GM21367 (cell line): ENCODE measurements at regions not wholly inside any gene's neighbourhood (a gene's known extent, or its start where the extent isn't known, plus 50 kb on each side); places are given as distances from the start of the nearest gene placed in this dataset.
"Not testable (repeated sequence)": the region's sequence is repeated elsewhere in the genome, so short reads cannot be mapped to it uniquely, and the experiment has no call there.

ENCODE experiments used
- ATAC-seq: cut with Tn5 transposase; IDR thresholded peaks from one replicate; pipeline ENCODE4 v1.9.1; 2021; ENCODE audit not compliant: unreplicated experiment

DNA sequence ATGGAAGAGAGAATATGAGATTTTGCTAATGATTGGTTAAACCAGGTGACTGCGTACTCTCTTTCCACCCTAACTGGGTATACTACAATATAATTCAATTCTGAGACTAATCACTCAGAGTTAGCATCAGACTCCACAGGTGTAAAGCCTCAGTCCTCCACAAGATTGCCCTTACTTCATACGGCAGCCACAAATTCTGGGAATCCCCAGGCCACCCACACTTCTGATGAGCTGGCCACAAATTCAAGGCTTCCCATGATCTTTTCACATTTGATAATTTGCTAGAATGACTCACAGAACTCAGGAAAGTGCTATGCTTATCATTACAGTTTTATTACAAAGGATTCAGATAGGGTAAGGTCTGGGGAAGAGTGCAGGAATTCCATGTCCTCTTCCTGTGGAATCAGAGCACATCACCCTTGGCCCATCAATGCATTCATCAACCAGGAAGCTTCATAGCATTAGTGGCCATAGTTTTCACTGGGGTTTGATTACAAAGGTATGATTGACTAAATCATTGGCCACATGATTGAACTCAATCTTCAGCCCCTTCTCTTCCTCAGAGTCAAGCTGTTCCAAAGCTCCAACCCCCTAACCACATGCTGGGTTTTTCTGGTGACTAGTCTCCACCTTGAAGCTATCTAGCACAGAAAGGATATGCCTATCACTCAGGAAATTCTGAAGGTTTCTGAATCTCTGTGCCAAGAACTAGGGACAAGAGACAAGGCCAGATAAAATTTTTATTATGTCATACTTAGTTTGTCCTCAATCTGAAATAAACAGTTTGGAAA lies 131.7 kb downstream of the HHIPL2 start:
- ATAC-seq, result no peak

- no peak for ATAC-seq
These were observed 132.5 kb downstream of the HHIPL2 start for GRCh38 chr1:222415441-222415840.

DNA sequence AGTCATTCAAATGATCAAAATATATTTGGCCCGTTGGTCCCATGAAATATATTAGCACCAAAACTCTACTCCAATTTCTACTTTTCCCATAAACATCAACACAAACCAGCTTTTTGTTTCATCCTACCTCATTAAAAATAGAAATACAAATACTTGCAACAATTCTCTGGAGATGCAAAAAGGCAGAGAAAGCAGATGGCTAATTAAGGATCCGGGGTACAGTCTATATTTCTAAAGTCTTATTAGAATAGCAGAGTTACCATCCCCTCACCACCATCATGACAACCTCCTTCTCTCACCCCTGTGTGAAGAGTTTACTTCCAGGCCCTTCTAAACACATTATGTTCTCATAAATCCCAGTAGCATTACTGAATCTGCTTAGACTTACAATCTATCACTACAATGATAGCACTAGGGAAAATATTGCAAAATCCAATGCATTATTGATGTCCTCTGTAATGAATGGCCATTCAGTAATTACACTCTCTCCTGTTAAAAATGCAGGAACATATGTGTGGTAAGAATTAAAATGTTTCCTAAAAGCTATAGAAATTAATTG lies 133.8 kb downstream of the HHIPL2 start:
- no peak for ATAC-seq

GRCh38 chr1:222413436-222413835 lies 134.5 kb downstream of the HHIPL2 start:
- ATAC-seq, result no peak

DNA sequence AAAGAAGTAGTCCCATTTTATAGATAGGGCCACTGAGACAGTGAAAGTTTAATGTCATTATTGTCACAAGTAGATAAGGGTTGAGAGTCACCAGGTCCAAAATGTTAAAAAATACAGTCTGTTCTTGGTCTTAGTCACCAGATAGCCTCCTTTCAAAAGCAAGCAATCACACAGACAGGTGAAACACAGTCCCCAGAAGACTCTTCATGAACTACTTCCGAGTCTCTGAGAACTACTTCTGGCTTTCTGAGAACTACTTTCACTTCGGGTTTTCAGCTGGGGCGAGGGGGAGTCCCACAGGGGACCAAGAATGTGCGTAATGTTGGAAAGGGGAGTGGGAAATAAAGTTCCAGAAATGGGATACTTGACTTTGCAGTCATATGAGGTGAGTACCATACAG lies 143.2 kb downstream of the HHIPL2 start:
- peak; percentile 91 for ATAC-seq

GRCh38 chr1:222399197-222399596 lies 148.7 kb downstream of the HHIPL2 start:
- no peak for ATAC-seq

DNA sequence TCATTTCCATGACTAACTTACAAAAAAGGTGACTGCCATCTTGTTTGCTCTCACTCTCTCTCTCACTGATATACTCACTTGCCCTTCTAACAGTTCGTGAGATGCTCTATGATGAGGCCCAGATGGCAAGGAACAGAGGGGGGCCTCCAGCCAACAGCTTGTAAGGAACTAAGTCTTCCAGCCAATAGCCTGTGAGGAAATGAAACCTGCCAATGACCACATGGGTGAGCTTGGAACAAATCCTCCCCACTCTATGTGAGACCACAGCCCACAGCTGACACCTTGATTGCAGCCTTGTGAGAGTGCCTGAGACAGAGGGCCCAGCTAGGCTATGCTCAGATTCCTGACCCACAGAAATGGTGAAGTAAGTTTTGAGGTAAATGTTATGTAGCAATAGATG lies 153.7 kb downstream of the HHIPL2 start:
- ATAC-seq, result no peak

DNA sequence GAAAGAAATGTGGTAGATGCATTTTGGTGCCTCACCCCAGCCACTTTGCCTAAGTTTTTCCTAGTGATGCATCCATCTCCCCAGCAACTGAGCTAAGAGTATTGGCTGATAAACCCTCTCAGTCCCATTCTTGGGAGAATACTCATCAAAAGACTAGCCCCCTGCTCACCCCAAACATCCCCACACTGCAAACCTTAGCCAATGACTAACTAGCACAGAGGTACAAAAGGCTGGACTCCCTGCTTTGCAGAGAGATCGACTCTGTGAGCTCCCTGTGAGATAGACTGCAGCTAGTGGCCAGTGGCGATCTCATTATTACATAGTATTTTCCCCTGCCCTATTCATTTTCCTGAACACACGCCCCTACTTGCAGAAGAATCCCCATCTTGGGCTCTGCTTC lies 155.3 kb downstream of the HHIPL2 start:
- ATAC-seq, result no peak

DNA sequence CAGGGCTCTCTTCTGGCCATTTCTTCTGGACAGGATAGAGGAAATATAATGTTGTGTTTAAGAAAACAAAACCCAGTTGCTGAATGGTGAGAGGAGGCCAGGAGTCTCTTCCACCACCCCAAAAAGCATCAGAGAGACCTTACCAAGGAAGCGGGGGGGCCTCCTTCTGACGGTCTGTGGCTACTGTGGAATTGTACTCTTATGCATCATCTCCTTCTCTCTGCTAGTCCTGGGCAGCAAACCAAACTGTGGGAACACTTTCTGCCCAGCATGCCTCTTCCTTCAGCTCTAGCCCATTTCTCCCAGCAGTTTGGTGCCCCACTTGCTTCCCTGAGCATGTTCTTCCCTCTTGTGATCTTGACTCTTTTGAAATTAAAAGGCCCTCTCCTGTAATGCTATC lies 157.7 kb downstream of the HHIPL2 start:
- no peak for ATAC-seq

GRCh38 chr1:222387007-222387814 lies 160.7 kb downstream of the HHIPL2 start:
- no peak for ATAC-seq

- ATAC-seq, result no peak
These were observed 161.9 kb downstream of the HHIPL2 start for GRCh38 chr1:222385955-222386354.

DNA sequence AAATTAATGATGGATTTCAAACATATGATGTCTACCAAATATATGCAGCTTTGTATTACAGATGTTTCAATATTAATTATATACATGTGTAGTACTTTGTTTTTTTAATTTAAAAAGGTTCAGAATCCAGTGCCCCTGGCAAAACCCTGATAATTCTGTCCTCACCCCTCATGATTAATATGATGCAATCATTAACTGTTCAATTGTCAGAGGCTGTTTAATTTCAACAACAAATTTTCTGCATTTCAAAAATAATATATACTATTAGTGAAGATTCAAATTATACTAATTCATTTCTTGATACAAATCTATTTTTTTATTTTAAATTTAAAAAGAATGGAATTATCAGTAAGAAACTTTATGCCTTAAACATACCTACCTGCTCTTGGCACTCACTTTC lies 162.6 kb downstream of the HHIPL2 start:
- ATAC-seq, result no peak

- ATAC-seq, result no peak
These were observed 163.4 kb downstream of the HHIPL2 start for GRCh38 chr1:222384531-222384930.

DNA sequence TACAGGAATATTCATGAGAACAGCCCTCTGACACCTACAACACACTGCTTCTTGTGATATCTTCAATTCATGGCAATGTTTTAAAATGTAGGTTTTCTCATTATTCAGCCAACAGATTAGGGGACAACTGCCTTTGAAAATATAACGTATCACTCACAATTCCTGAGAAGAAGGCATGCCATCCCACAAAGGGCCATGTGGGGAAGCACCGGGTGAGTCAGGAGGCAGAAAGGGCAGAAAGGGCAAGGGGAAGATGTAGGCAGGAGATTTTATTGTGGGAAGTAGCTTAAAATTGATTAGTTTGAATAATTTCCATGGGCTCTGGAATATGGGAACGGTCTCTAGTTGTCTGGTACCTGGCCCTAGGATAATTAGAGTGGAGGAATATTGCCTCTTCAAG lies 165.7 kb downstream of the HHIPL2 start:
- no peak for ATAC-seq

GRCh38 chr1:222377428-222378088 lies 170.3 kb downstream of the HHIPL2 start:
- no peak for ATAC-seq

- not testable (repeated sequence) for ATAC-seq
These were observed 171.1 kb downstream of the HHIPL2 start for GRCh38 chr1:222376791-222377190.

- ATAC-seq, result no peak
These were observed 172.2 kb downstream of the HHIPL2 start for GRCh38 chr1:222375701-222376100.

- no peak for ATAC-seq
These were observed 173.9 kb downstream of the HHIPL2 start for GRCh38 chr1:222373831-222374602.

DNA sequence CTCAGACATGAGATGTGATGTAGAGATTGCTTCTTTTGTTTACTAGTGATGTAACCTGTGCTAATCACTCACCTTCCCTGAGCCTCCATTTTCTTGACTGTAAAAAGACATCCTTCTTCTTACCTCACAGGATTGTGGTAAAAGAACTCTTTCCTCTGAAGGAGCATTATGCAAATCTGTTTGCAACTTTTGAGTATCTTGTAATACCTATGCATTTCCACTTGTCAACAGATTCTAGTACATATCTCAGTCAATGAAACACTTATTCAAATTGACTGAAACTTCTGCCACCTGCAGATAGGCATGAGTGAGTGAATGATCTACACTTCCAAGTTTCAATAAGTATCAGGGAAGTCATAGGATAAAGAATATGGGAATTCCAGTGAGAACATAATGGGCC lies 174.7 kb downstream of the HHIPL2 start:
- ATAC-seq, result peak; percentile 77

DNA sequence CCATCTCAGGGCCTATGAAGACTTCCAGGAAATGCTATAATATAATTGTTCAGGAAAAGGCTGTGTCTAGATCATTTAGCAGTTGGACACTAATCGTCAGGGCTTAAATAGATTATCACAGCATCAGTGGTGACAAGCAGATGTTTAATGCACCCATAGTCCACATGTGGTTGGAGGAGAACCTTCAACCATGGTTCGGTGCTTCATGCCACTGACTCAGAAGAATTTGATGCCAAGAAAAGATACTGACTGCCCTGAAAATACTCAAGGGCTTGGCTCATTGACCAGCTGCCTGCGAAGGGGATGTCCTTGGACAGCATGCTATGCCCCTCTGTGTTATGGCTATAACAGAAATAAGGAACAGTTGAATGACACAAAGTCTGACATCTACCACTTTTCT lies 175.7 kb downstream of the HHIPL2 start:
- ATAC-seq, result no peak
